HG03520 (cell line): ENCODE measurements at regions not wholly inside any gene's neighbourhood (a gene's known extent, or its start where the extent isn't known, plus 50 kb on each side); places are given as distances from the start of the nearest gene placed in this dataset.
"Not testable (repeated sequence)": the region's sequence is repeated elsewhere in the genome, so short reads cannot be mapped to it uniquely, and the experiment has no call there.

Experiments used
- ATAC-seq: cut with Tn5 transposase; IDR thresholded peaks from one replicate; pipeline ENCODE4 v1.9.1; 2021; ENCODE audit warnings: mild to moderate bottlenecking, moderate library complexity; ENCODE audit not compliant: unreplicated experiment

DNA sequence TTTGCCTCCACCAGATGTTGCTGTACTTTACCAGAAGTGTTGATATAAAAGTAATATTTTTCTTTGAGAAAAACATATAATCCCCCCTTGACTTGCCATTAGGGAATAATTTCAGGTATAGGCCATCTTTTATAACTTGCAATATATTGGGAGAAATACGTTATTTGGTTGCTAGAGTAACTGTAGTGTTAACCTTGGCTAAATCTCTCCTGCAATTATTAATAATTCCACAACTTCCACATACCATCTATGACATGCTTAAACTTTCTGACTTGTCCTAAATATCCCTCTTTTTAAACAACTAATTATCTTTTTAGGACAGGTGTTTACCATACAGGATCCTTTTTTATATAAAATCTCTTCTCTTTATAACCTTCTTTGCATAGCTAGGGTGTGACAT, 1048.2 kb downstream of the SLC16A7 start:
- no peak for ATAC-seq

DNA sequence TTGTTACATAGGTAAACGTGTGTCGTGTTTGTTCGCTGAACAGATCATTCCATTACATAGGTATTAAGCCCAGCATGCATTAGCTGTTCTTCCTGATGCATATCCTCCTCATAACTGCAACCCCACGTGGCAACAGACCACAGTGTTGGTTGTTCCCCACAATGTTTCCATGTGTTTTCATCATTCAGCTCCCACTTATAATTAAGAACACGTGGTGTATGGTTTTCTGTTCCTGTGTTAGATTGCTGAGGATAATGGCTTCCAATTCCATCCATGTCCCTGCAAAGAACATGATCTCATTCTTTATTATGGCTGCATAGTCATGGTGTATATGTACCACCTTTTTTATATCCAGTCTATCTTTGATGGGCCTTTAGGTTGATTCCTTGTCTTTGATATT, 1071.1 kb downstream of the SLC16A7 start:
- ATAC-seq = no peak

DNA sequence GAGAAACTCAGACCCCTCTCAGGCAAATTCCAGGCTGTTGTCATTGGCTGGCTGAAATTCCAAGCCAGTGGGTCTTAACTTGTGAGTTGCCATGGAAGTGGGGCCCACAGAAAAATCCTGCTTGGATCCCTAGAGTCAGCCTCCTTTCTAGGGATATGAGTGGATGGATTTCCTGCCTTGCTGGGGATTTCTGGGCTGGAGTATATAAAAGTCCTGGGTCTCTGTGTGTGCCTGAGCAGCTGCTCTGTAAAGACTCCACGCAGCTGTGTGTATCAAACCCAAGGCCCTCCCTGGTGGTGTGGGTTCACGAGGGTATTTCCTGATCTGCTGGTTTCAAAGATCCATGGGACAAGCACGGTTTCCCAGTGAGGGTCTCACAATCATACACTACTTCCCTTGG, 1077.1 kb downstream of the SLC16A7 start:
- no peak for ATAC-seq

DNA sequence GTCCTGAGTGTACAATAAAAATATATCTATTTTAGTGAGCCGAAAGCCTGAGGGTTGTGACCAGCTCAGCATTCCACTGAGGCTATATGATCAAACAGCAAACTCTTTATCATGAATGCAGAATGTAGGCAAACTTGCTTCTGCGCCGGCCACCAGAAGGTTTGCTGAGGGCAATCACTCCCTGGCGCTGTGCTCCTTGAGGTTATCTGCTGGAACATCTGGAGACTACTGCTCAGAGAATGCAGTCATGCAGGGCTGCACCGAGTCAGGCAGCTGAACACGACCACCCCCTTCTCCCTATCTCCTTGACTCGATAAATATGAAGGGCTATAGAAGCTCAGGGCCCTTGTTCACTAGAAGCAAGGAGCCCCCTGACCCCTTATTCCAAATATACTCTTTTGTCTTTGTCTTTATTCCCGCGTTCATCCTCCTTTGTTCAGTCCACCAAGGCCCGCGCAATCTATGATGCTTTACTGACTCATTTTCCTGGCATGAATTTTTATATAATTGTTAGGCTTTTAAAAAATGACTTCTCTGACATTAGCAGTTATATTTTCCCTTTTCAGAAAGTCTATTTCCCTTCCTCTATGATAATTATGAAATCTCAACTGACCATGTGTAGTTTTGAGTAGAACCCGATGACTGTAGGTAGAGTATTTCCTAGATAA, 1089.3 kb downstream of the SLC16A7 start:
- ATAC-seq = no peak

DNA sequence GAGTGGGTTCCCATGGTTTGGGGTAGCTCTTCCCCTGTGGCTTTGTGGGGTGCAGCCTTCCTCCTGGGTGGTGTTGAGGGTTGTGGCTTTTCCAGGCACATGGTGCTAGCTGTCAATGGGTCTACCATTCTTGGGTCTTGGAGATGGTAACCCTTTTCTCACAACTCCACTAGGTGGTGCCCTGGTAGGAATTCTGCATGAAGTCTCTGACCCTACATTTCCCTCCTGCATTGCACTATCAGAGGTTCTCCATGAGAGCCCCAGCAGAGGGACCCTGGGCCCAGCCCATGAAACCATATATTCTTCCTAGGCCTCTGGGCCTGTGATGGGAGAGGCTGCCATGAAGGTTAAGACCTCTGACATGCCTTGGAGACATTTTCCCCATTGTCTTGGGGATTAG, 1093.3 kb downstream of the SLC16A7 start:
- no peak for ATAC-seq

DNA sequence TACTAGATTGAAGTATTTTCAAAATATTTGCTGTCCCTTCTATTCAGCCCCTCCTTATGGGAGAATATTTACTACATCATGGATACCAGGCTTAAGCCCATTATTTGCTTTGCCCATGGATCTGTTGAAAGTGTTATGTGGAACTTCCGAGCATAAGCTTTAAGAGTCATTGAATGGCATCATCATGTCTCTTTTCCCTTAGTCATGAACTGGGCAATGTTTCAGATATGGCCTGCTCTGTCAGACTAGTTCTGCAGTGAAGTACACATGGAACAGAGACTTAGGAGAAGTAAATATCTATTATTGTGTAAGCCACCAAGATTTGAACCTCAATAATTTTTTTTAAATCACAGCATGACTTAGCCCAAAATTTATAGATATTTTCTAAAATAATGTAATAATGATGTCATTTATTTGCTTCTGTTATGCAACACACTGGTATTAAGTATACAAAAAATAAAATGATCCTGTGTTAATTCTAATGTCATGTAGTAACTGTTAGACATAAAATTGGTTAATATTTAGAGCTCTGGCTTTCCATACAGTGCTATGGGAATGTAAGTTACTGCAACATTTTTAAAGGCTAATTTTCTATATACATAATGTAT, 1097.3 kb downstream of the SLC16A7 start:
- ATAC-seq = no peak

DNA sequence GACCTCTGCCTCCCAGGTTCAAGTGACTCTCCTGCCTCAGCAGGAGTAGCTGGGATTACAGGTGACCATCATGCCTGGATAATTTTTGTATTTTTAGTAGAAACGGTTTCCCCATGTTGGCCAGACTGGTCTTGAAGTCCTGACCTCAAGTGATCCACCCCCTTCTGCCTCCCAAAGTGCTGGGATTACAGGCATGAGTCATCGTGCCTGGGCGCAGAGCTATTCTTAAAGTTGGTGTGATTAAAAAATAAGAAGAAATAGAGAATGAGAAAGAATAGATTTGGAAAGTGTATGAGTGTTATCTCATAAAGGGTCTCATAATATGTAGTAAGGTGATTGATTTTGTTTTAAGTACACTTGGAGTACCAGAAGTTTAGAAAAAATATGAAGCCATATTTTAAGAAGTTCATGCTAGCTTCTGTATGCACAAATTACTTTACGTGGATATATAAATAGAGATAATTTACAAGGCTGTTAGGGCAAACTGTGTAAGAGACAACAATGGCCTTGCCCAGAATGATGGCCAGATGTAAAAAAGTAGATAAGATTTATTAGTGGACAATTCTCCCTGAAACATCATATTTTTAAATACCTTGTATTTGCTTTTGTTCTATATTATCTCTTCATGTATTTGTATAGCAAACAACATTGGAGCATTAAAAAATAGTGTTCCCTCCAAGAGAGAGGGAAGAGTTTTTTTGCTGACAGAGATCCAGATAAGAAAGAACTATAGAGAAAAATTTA, 1108.5 kb downstream of the SLC16A7 start:
- no peak for ATAC-seq

DNA sequence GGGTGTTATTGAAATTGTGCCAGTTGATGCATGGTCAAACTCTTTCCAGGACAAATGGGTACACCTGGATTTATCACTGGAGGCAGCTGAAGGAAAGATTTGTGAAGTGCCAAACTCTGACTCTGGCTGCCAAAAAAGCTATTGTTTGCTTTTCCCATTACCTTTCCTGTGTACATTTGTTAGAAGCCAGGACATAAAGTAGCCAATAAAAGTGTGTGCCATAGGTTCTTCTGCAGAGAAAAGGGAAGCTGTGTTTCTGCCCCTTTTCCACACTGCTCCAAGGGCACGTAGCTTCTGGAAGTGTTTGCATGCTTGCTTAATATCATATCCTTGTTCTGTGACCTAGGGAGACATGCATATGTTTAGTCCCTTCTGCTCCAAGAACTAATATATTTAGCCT, 1114.4 kb downstream of the SLC16A7 start:
- no peak for ATAC-seq

DNA sequence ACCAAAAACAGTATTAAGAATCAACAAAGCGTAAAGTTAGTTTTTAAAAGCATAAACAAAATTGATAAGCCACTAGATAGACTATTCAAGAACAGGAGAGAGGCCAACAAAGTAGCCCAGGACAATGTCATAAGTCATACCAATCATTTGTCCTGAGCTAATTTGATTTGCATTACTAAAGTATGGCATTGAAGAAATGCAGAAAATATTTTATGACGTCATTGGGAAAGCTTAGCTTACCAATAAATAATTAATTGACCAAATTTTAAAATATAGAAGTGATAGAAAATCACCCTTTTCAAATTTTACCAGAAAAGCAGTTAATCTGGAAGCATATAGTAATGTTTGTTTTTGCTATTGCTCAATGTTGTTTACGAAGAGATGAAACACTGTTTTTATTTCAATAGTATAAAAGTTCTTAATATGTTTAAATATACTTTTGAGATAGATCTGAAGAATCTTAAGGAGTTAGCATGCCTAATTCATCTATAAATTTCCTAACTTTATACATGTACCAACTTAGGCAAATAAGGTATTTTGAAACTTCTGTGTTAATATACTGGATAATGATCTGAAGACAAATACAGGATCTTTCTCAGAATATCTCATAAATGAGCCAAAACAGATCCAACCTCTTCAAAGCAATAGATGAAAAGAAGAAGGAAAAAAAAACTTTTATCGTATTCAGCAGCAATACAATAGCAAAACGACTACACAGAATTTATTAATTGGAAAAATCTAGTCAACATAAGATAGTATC, 1118.5 kb downstream of the SLC16A7 start:
- no peak for ATAC-seq

DNA sequence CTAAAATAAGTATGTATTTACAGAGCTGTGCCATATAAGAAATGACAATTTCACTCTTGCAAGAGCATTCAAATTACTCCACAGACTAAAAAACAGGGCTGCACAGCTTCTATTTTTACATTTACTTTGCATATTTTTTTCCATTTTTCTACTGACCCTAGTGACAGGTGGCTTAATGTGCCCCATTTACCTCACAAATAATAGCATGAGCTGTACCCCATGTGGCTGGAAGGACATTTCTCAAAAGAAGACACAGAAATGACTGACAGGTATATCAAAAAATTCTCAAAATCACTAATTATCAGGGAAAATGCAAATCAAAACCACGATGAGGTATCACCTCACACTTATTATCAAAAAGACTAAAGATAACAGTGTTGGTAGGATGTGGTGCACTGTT, 1128.6 kb downstream of the SLC16A7 start:
- no peak for ATAC-seq

DNA sequence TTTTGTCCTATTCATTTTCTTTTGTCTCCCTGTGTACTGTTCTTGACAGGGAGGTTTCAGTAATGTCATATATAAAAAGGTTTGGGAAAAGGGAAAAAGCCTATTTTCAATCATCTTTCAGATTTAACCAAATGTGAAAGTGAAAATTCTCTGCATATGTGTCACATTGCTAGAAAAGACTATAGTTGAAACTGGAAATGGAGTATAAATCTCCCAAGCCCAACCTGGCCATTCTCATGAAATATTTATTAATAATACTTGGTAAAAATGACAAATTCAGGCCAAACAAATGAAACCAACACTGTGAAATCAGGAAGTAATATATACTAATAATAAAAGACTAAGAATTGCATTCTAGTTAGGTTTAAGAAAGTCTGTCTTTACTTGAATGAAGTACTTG, 1129.2 kb downstream of the SLC16A7 start:
- ATAC-seq = no peak

DNA sequence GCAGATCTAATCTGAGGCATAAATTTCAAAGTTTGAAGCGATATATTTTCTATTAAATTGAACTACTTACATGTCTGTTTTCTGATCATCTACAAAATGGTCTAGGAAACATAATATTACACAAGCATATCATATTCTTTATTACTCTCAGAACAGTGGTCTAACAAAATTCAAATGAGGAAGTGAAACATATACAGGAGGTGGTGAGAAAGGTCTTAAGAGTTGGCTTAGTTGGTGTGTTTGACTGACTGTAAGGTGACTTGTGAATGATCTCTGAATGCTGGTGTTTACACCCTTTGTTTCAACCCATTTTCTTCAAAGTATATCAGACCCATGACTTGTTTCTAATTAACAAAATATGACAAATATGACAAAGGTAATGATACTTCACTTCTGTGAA, 1156.8 kb downstream of the SLC16A7 start:
- ATAC-seq = no peak

DNA sequence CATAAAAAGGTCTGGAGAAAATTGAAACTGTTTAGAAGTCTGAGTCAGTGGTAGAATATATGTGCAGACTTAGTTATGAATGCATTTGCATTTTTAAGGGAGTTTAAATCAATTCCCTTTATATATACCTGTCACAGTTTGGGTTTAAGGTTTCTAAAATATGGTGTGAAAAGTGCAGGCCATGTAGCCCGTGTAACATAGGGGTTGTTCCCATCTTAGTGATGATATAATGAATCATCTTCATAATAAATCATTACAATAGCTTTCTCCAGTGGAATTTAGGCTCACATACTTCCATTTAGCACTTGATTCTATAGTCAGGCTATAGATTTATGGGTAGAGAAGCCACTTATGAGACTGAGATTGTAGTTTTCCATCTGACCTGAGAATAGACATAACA, 1162.4 kb downstream of the SLC16A7 start:
- no peak for ATAC-seq

DNA sequence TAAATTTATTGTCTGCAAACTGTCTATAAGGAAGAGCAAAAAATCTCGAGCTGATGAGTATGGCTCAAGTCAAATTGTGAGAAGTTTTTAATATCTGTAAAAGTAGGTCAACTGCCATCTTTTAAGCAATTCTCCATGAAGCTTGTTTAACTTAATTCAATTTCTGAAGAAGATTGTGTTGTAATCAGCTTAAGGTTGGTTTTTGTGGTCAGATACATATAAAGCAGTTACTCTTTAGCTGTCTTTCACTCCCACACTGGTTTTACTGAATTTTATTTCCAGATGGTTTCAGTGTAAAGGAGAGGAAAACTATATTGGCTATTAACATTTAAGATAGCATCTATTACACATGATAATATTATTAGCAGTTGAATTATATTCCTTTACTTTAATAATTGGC, 1165.1 kb downstream of the SLC16A7 start:
- no peak for ATAC-seq

DNA sequence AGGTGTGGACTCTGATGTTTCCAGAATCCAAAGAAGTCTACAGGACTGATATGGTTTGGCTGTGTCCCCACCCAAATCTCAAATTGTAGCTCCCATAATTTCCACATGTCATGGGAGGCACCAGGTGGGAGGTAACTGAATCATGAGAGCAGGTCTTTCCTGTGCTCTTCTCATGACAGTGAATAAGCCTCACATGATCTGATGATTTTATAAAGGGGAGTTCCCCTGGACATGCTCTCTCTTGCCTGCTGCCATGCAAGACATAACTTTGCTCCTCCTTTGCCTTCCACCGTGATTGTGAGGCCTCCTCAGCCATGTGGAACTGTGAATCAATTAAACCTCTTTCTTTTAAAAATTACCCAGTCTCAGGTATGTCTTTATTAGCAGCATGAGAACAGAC, 1205.3 kb downstream of the SLC16A7 start:
- not testable (repeated sequence) for ATAC-seq

DNA sequence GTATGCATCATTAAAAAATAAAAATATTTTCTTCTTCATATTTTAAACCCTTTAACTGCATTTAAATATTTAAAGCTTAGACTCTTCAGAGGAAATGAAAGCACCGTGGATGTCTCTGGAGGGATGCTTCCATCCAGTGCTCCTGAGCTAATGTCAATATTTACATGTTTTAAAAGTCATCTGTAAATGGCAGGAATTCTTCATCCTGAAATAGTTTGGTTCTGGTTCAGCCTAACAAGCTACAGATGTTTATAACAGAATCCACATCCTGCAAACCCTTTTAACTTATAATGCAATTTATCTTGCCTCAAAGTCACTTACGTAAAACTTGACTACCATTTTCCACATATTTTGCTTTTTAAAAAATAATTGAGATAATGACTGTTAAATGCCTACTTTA, 1207.3 kb downstream of the SLC16A7 start:
- no peak for ATAC-seq

DNA sequence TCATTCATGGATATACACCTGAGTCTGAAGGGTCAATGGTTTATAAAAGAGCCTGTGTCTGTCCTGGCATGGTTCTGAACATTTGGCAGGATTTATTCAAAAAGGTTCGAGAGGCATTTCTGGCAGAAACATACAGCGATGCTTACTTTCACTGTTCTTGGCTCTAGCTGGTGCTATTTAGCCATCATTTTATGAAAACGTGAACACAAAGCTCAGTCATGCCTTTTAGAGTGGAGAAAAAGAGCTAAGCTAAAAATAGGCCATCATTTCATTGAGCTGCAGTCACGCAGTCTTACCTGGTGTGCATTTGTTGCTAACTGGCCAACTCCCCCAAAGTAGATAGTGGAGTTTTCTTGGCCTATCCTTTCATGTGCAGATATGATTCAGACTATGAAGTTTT, 1209.5 kb downstream of the SLC16A7 start:
- no peak for ATAC-seq

DNA sequence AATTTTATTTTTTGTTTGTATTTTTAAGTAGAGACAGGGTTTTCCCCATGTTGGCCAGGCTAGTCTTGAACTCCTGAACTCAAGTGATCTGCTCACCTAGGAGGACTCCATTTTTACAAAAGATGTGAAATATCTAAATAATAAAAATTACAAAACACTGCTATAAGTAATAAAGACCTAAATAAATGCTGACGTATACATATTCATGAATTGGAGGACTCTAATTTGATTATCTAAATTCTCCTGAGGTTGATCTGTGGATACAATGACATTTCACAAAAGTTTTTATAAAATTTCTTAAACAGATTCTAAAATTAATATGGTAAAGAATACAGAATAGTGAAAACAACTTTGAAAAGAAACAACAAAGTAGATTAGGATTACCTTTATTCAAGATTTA, 1224.0 kb downstream of the SLC16A7 start:
- no peak for ATAC-seq

DNA sequence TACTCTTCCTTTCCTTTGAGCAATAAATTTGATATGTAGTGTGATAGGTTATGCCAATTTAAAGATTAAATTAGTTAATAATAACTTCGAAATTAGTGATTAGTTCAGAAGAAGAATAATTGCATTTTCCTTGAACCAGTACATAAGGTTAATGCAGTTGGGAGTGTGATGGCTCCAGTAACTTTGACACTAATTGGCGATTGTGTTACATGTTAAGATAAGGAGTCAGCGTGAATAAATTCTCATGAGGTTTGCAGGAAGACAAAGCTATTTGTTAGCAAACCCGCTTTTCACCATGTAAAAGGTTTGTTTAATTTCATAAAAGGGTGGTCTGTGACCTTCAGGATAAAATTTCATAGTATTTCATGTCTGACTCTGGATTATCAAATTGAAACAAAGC, 1226.8 kb downstream of the SLC16A7 start:
- ATAC-seq = no peak

DNA sequence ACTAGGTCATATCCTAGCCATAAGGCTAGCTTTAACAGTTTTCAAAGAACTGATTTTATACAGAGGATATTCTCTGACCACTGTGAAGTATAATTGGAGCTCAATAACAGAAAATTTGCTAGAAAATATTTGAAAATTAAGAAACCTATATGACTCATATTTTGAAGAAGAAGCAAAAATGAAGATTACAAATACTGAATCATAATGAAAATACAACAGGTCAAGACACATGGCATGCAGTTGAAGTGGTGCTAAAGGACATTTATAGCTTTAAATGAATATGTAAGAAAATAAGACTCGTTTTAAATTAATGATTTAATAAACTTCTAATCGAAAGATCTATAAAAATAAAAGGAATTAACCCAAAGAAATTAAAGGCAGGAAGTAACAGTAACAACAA, 1234.6 kb downstream of the SLC16A7 start:
- ATAC-seq = no peak

DNA sequence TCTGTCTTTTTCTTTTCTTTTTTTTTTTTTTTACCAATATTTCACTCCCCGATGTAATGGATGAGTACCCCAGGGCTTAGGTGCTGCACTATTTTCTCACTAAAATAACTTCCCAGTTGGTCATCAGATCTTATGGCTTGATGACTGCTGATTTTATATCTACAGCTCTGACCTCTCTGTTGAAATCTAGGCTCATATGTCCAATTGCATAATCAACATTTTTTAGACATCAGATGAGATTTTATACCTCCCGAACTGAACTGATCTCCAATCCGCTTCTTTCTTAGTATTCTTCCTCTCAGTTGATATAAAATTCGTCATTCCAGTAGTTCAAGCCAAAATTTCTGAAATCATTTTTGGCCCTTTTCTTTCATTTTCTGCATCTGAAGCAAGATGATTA, 1236.5 kb downstream of the SLC16A7 start:
- ATAC-seq = no peak

DNA sequence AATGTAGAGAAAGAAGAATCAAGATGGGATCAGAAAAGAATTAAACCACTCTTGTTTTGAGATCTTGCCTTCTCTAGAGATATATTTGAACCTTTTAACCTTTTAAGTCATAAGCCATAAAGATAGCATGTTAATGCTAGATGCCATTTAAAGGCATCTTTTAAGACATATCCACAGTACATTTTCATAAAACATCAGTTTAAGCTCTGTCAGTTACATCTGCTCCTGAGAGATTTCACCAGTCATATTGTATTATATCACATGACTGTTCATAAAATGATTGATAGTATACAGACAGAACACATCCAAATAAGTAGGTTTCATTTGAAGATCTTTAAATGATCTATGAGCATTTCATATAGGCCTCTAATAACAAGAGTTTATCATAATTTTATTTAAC, 1238.5 kb downstream of the SLC16A7 start:
- ATAC-seq = no peak
